HG03460 (cell line): ENCODE measurements at regions not wholly inside any gene's neighbourhood (a gene's known extent, or its start where the extent isn't known, plus 50 kb on each side); places are given as distances from the start of the nearest gene placed in this dataset.
"Not testable (repeated sequence)": the region's sequence is repeated elsewhere in the genome, so short reads cannot be mapped to it uniquely, and the experiment has no call there.

ENCODE experiments used
- ATAC-seq: cut with Tn5 transposase; IDR thresholded peaks from one replicate; pipeline ENCODE4 v1.9.1; 2021; ENCODE audit not compliant: unreplicated experiment

- ATAC-seq = no peak
Measured at GRCh38 chr12:131387281-131388163, 323.4 kb upstream of the SFSWAP start.

DNA sequence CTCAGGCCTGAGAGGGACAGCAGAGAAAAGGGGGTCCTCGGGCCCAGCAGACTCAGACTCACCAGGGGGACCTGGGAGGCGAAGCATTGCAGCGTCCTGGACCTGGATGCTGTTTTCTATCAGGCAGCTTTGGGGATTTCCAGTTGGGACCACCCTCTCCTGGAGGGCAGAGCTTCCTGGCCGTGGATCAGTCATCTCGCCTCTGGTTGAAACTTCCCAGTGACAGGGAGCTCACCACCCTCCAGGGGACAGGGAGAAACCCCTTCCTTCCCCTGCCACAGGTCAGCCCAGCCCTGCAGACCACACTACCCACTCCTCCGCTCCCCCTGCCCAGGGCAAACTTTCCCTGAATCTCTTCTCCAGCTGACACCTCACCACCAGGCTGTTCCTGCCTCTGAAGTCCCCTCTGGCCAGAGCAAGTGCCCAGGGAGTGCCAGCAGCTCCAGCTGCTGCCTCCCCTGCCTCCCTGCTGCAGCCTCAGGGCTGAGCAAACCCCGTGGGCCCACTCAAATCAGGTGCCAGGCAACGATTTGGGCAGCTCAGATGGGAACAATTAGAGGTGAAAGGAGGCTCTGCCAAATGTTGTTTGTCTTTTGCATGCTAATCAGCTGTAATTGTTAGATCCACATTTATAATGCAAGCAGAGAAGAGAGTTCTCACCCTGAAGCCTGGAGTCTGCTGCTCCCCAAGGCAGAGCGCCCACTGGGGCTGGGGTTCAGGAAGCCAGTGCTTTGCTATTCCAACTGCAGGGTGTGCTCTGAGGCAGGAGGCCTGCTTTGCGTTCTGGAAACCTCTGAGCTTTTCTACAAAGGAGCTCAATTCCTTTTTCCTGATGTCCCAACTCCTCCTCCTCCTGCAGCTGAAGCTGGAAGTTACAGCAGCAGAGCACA is 322.5 kb upstream of the SFSWAP start:
- ATAC-seq = not testable (repeated sequence)

DNA sequence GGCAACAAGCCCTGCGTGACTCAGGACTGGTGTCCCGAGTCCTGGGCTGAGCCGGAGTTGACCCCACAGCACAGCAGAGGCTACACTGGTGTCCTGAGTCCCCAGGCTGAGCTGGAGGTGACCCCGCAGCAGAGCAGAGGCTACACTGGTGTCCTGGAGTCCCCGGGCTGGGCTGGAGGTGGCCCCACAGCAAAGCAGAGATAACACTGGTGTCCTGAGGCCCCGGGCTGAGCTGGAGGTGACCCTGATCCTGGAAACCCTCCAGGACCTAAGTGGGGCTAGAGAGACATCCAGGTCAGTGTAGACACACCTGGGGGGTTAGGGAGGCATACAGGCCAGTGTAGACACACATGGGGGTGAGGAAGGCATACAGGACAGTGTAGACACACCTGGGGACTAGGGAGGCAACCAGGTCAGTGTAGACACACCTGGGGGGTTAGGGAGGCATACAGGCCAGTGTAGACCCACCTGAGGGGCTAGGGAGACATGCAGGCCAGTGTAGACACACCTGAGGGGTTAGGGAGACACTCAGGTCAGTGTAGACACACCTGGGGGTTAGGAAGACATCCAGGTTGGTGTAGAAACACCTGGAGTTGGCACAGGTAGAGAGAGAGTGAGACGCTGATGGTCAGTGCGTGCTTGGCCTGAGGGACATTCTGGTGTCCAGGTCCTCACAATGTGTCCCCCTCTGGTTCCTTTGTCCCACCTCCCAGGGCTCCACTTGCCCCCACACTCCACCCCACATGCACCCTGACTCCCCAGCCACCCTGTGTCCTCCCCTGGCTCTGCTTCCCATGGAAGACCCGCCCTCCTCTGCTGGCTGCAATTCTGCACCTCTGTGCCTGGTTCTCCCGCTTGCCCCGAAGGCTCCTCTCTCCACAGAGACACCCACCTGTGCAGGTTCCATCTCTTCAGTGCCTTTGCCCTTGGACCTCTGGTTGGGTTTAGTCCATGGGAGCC is 321.6 kb upstream of the SFSWAP start:
- no peak for ATAC-seq

DNA sequence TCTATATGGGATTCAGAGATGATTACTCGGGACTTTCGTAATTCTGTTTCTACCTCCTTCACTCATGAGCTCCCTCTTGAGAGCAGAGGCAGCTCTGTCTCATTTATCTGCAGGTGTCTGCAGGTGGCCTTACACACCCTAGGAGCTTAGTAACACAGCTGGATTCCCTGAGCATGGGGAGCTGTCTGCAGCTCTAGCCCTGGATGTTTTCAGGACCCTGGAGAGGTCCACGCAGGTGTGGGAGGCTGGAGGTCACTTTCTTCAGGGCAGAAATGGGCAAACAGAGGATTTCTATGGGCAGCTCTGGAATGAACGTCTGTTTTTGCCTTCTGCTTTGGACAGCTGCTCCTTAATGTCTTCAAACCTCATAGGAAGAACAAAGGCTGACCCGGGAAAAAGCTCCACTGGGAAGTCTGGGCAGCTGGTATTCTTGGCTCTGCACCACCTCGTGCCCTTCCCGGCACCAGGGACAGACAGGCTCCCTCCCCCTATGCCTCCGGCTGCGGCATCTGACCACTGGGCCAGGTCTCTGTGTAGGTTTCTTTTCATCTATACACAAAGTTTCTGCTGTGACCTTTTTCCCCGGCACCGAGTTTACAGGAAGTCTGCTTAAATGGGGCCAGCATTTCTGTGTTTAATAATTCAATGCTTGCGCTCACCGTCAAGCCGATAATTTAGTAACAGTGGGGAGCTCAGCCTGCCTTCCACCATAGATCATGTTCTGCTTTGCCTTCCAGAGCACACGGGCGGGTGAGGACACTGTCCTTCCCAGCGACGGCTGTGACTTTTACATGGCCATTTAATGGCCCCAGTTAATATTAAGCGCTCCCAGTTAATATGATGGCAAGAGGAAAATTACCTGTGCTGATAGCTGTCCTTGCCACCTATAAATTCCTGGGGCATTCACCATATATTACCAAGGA is 320.2 kb upstream of the SFSWAP start:
- no peak for ATAC-seq

DNA sequence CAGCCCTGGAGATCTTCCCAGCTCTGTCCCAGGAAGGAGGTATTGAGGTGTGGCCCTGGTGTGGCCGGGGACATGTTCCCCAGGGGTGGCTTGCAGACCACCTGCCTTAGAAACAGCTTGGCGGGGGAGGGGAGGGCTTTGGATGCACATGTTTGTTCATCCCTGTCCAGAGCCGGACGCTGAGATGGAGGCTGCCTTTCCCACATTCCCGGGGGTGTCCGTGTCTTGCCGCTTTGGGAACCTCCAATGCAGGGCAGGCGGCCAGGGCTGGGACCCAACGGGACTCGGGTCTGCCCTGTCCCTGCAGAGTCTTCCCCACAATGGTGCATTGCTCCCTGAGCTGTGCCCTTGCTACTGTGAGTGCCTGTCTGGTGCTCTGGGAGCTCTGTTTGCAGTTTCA is 319.5 kb upstream of the SFSWAP start:
- ATAC-seq = no peak

DNA sequence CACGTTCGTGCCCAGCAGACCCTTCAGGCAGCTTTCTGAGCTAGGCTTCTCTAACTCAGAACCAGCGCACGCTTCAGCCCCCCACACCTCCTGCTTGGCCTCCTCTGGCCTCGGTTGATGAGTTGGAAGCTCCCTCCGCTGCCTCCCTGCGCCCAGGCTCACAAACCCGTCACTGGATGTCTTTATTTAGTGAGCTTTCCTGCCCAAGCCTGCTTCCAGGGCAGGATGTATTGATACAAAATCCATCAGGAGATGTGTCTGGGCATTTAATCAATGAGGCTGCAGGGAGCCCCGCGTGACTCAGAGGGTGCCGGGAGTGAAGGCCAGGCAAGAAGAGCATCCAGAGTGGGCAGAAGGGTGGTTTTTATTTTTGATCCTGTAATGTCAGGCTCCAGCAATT is 316.1 kb upstream of the SFSWAP start:
- ATAC-seq = not testable (repeated sequence)

- not testable (repeated sequence) for ATAC-seq
Measured at GRCh38 chr12:131395209-131395684, 315.6 kb upstream of the SFSWAP start.

- ATAC-seq = no peak
Measured at GRCh38 chr12:131395971-131396573, 314.8 kb upstream of the SFSWAP start.

DNA sequence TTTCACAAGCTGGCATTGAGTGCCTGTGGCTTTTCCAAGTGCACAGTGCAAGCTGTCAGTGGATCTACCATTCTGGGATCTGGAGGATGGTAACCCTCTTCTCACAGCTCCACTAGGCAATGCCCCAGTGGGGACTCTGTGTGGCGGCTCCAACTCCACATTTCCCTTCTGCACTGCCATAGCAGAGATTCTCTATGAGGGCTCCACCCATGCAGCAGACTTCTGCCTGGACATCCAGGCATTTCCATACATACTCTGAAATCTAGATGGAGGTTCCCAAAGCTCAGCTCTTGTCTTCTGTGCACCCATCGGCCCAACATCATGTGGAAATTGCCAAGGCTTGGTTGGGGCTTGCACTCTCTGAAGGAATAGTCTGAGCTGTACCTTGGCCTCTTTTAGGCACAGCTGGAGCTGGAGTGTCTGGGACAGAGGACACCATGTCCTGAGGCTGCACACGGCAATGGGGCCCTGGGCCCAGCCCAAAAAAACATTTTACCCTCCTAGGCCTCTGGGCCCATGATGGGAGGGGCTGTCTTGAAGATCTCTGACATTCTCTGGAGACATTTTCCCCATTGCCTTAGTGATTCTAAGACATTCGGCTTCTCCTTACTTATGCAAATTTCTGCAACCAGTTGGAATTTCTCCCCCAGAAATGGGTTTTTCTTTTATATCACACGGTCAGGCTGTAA is 313.3 kb upstream of the SFSWAP start:
- no peak for ATAC-seq

DNA sequence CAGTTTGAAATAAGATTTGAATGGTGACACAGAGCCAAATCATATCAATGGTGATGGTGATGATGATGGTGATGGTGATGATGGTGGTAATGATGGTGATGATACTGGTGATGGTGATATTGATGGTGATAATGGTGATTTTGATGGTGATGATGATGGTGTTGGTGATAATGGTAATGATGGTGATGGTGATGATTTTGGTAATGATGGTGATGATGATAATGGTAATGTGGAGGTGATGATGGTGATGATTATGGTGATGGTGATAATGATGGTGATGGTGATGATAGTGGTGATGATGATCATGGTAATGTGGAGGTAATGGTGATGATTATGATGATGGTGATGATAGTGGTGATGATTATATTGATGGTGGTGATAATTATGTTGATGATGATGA is 311.9 kb upstream of the SFSWAP start:
- ATAC-seq = no peak

- not testable (repeated sequence) for ATAC-seq
Measured at GRCh38 chr12:131400668-131401294, 310.1 kb upstream of the SFSWAP start.

GRCh38 chr12:131401907-131402633 is 308.8 kb upstream of the SFSWAP start:
- not testable (repeated sequence) for ATAC-seq

- ATAC-seq = no peak
Measured at GRCh38 chr12:131402781-131403396, 308.0 kb upstream of the SFSWAP start.

DNA sequence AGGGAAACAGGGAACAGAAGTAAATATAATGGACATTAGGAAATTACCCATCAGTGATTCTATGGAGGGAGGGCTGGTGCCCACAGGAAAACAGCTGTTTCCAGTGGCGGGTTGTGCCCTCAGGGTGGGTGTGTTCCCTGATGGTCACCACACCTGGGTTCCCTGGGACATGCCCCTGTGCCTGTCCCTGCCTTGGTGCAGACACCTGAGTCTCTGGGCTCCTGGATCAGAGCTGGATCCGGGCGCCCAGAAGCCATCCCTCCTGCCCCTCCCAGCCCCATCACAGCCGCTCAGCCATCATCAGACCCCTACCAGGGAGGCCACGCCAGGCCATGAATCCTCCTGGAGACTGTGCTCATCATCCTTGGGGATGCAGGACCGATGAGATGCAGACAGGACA is 307.2 kb upstream of the SFSWAP start:
- no peak for ATAC-seq

- no peak for ATAC-seq
Measured at GRCh38 chr12:131404705-131405104, 306.2 kb upstream of the SFSWAP start.

DNA sequence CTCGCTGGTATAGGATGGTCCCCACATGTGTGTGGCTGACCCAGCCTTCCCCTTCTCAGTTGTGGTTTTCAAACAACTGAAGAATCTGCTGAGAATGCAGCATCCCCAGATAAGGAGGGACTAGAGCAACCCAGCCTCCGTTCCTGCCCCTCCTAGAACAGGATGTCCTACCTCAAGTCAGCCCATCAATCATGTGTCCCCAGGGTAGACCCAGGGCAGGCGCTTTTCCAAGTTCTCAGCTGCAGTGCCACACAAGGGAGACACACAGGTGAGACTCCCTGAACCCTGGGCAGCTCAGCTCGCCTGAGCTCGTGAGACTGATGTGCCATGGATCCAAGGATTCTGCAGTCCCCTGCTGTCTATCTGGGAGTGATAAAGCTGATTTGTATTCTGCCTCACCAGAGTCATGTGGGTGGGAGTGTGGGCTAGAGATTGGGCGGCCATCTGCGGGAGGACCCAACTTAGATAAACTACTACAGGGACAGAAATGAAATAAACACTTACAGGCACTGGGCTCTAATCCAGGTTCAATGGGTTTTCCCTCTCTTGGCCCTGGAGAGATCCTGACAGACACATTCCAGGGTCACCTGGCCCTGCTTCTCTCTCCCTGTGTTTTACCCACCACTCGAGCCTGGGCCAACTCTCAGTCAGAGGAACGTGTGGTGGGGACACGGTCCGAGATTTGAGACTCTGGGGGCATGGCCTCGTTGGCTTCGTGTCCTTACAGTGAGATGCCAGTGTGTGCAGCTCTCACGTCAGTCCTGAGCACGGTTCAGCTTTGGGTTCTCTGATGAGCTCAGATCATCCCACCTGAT is 303.5 kb upstream of the SFSWAP start:
- ATAC-seq = no peak
